Fibroblast of lung (primary cell): ENCODE measurements at regions not wholly inside any gene's neighbourhood (a gene's known extent, or its start where the extent isn't known, plus 50 kb on each side); places are given as distances from the start of the nearest gene placed in this dataset.

ENCODE experiments used
- DNase-seq, 2 donors: peaks; one replicate each; pipeline versions ENCODE4 v3.0.0 to v3.0.0-alpha.2; 2010; ENCODE audit warnings: low read depth in 2 of 2
- H2AFZ ChIP-seq: 2 replicates; pipeline ENCODE4 v1.5.1; 2012; ENCODE audit warnings: low read length, control low read depth, inconsistent platforms
- H3K27ac ChIP-seq: 2 replicates; pipeline ENCODE4 v1.5.1; 2011; ENCODE audit warnings: low read length, control low read depth; ENCODE audit not compliant: insufficient read depth
- H3K27me3 ChIP-seq: 2 replicates; pipeline ENCODE4 v1.5.1; 2011; ENCODE audit warnings: mild to moderate bottlenecking, low read length; ENCODE audit not compliant: control insufficient read depth, insufficient read depth
- H3K36me3 ChIP-seq: 2 replicates; pipeline ENCODE4 v1.5.1; 2011; ENCODE audit warnings: low read length; ENCODE audit not compliant: control insufficient read depth, insufficient read depth
- H3K4me1 ChIP-seq: 2 replicates; pipeline ENCODE4 v1.5.1; 2011; ENCODE audit warnings: low read length; ENCODE audit not compliant: control insufficient read depth, insufficient read depth; ENCODE audit errors: extremely low read depth
- H3K4me2 ChIP-seq: 2 replicates; pipeline ENCODE4 v1.5.1; 2011; ENCODE audit warnings: low read length, control low read depth; ENCODE audit not compliant: insufficient read depth; ENCODE audit errors: extremely low read depth
- H3K4me3 ChIP-seq, 4 experiments: fragments of 200-600 bp in 1 of 4; sonication (generic) in 1 of 4; replicated peaks in 1 of 4; 2 replicates each; pipeline ENCODE4 v1.5.1; 2011 to 2016; ENCODE audit warnings: low read length in 4 of 4, low read depth in 3 of 4, mild to moderate bottlenecking in 3 of 4, control low read depth in 2 of 4, inconsistent platforms in 1 of 4, mixed read lengths in 1 of 4; ENCODE audit not compliant: insufficient read depth in 1 of 4; ENCODE audit errors: control extremely low read depth in 1 of 4
- H3K79me2 ChIP-seq: 2 replicates; pipeline ENCODE4 v1.5.1; 2012; ENCODE audit warnings: mild to moderate bottlenecking, low read length, inconsistent platforms; ENCODE audit not compliant: control insufficient read depth, insufficient read depth
- H3K9ac ChIP-seq: 2 replicates; pipeline ENCODE4 v1.5.1; 2011; ENCODE audit warnings: mild to moderate bottlenecking, low read length, control low read depth; ENCODE audit not compliant: insufficient read depth
- H3K9me3 ChIP-seq: 2 replicates; pipeline ENCODE4 v1.5.1; 2012; ENCODE audit warnings: low read depth, low read length; ENCODE audit not compliant: control insufficient read depth, insufficient read depth
- H4K20me1 ChIP-seq: 2 replicates; pipeline ENCODE4 v1.5.1; 2011; ENCODE audit warnings: low read length; ENCODE audit not compliant: control insufficient read depth, insufficient read depth; ENCODE audit errors: extremely low read depth
- EZH2 ChIP-seq: IDR thresholded peaks from 2 replicates; pipeline ENCODE4 v1.5.1; 2012; ENCODE audit warnings: low read length, control low read depth, mild to moderate bottlenecking; ENCODE audit errors: missing control alignments
- TF ChIP-seq, protein P1 (sequence below), 2 donors: IDR thresholded peaks in 1 of 2; conservative IDR thresholded peaks in 1 of 2; 1 replicate in 1 of 2; 2 replicates in 1 of 2; pipeline ENCODE4 v1.5.1; 2011 to 2012; ENCODE audit warnings: low read length in 2 of 2, control low read depth in 1 of 2, inconsistent platforms in 1 of 2, low read depth in 1 of 2, mild to moderate bottlenecking in 1 of 2

DNA sequence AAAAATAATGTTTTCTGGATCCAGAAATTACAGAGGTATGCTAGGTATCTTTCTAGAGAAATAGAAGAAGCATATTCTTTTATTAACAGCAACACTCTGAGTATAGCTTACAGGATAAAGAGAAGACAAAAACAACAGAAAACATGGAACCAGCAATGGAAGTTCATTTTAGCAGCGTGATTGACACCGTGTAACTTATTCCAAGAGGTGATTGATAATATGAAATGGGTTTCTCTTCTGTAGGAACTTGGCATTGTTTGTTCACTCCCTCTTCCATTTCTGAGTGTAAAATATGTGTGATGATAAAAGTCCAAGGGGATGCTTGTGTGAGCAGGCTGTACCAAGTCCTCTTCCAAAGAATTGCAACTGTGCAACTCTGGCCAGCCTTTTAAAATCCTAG lies 303.0 kb downstream of the COL12A1 start:
- TF ChIP-seq EZH2: no peak
- Histone ChIP-seq H3K36me3 (no peaks in the 10 kb centered on the region), H3K4me3 (no peak overlapping the region), H4K20me1 (no peaks in the 10 kb centered on the region), H3K27ac (no peak overlapping the region), H3K27me3 (no peaks in the 10 kb centered on the region), H3K4me2 (no peak overlapping the region), H3K9me3 (no peaks in the 10 kb centered on the region), H3K4me1 (no peaks in the 10 kb centered on the region), H3K79me2 (no peaks in the 10 kb centered on the region), H3K9ac (no peak overlapping the region), H2AFZ (no peak overlapping the region)
- no peak for DNase-seq

DNA sequence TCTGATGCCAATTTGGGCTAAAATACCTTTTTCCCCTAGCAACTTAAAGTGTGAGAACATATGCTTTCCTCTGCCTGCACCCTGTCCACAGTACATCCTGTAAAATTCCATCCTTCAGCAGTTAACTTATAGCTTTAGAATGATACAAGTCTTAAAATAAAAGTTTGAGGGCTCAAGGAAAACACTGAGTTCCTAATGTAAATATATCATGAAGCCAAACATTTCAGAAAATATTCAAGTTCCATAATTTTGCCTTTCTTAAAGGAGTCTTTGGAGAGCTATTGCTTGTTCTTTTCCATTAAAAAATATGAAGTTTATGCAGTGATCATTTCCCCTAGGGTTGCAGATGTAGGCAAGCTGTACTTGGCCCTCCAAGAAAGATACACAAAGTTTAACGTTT lies 303.8 kb downstream of the COL12A1 start:
- Histone ChIP-seq H3K79me2 (no peaks in the 10 kb centered on the region), H3K9ac (no peak overlapping the region), H3K27me3 (no peaks in the 10 kb centered on the region), H3K27ac (no peak overlapping the region), H2AFZ (no peak overlapping the region), H3K9me3 (no peaks in the 10 kb centered on the region), H3K4me1 (no peaks in the 10 kb centered on the region), H3K4me3 (no peak overlapping the region), H3K36me3 (no peaks in the 10 kb centered on the region), H3K4me2 (no peak overlapping the region), H4K20me1 (no peaks in the 10 kb centered on the region)
- no peak for DNase-seq
- TF ChIP-seq EZH2: no peak
- TF ChIP-seq, protein P1, sequence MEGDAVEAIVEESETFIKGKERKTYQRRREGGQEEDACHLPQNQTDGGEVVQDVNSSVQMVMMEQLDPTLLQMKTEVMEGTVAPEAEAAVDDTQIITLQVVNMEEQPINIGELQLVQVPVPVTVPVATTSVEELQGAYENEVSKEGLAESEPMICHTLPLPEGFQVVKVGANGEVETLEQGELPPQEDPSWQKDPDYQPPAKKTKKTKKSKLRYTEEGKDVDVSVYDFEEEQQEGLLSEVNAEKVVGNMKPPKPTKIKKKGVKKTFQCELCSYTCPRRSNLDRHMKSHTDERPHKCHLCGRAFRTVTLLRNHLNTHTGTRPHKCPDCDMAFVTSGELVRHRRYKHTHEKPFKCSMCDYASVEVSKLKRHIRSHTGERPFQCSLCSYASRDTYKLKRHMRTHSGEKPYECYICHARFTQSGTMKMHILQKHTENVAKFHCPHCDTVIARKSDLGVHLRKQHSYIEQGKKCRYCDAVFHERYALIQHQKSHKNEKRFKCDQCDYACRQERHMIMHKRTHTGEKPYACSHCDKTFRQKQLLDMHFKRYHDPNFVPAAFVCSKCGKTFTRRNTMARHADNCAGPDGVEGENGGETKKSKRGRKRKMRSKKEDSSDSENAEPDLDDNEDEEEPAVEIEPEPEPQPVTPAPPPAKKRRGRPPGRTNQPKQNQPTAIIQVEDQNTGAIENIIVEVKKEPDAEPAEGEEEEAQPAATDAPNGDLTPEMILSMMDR (conservative IDR thresholded peaks at IDR 0.05 in 1 of 2, IDR thresholded peaks at IDR 0.05 in 1 of 2; ENCODE audit: low read depth in 1 of 2, low read length in 2 of 2): no peak

DNA sequence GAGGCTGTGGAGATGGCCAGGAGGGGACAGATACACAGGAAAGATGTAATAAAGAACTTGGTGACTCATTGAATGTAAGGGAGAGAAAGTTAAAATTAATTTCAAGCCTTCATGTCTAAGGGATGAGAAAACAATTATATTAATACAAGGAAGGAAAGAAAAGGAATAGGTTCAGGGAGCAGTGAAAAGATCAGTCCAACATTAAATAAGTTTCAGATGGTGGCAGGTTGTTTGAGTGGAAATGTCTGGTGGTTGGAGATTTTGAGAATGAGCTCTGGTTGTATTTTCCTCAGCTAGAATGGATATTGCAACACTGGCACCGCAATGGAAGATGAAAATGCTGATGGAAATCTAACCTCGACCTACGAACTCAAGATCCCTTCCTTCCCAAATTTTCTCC lies 304.3 kb downstream of the COL12A1 start:
- no peak overlapping the region for H3K27ac ChIP-seq
- TF ChIP-seq, protein P1 (conservative IDR thresholded peaks at IDR 0.05 in 1 of 2, IDR thresholded peaks at IDR 0.05 in 1 of 2; ENCODE audit: low read depth in 1 of 2, low read length in 2 of 2): no peak
- no peak for TF ChIP-seq EZH2
- H3K4me3 ChIP-seq: no peak overlapping the region
- H2AFZ ChIP-seq: no peak overlapping the region
- H3K9me3 ChIP-seq: no peaks in the 10 kb centered on the region
- H3K4me1 ChIP-seq: no peaks in the 10 kb centered on the region
- peak in 1 of 2 donors; percentile 5 for DNase-seq
- H3K36me3 ChIP-seq: no peaks in the 10 kb centered on the region
- H3K9ac ChIP-seq: no peak overlapping the region
- H3K79me2 ChIP-seq: no peaks in the 10 kb centered on the region
- H4K20me1 ChIP-seq: no peaks in the 10 kb centered on the region
- H3K27me3 ChIP-seq: no peaks in the 10 kb centered on the region
- H3K4me2 ChIP-seq: no peak overlapping the region

DNA sequence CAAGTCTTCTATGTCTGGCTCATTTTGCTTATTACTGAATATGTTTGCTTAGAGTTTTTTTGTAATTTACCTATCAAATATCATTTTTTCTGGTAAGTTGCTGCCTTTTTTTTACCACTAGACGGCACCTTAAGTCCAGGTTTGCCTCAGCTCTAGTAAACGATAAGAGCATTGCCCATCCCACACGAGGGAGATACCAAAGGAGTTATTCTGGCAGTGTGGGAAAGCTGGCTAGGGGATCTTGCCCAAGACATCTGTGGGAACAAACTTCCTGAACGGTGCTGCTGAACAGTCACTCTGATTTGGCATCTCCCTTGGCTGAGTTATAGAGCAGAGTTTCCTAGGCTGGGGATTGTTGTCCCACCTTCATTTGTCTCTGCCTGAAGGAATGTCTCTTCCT lies 306.4 kb downstream of the COL12A1 start:
- Histone ChIP-seq H3K4me1 (no peaks in the 10 kb centered on the region), H2AFZ (no peak overlapping the region), H3K9ac (no peak overlapping the region), H3K27me3 (no peaks in the 10 kb centered on the region), H3K4me2 (no peak overlapping the region), H3K9me3 (no peaks in the 10 kb centered on the region), H3K27ac (no peak overlapping the region), H3K79me2 (no peaks in the 10 kb centered on the region), H3K36me3 (no peaks in the 10 kb centered on the region), H3K4me3 (no peak overlapping the region), H4K20me1 (no peaks in the 10 kb centered on the region)
- peak; percentile 58 to 59 for DNase-seq
- TF ChIP-seq, protein P1 (conservative IDR thresholded peaks at IDR 0.05 in 1 of 2, IDR thresholded peaks at IDR 0.05 in 1 of 2; ENCODE audit: low read depth in 1 of 2, low read length in 2 of 2): peak in 1 of 2 donors; percentile 28
- TF ChIP-seq EZH2: no peak
